ENCODE measurements at regions not wholly inside any gene's neighbourhood (a gene's known extent, or its start where the extent isn't known, plus 50 kb on each side); places are given as distances from the start of the nearest gene placed in this dataset.

DNA sequence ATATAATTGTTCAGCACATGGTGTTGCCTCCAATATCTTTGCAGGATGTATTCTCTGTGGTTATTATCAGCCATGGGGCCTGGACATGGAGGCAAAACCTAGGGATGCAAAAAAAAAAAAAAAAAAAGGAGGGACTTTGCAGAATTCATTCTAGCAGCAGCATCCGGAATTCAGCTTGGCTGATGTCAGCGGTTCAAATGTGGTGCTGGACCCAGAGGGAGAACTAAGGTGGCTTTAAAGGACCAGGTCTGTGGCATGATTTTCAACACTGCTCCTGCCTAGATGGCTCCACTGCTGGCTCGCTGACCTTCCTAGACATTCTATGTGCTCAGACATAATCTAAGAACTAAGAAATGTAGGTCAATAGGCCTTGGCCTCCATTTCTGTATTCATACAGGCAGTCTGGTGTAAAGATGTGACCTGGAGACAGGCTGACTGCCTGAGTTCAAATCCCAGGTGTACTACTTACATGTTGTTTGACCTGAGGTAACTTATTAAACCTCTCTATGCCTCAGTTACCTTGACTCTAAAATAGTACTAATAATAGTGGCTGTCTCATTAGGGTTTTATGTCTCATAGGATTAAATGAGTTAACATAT lies 108.6 kb downstream of the PPM1A start:
- Histone ChIP-seq H3K4me3 (ENCODE audit: low read length) (no peak overlapping the region), H3K9me2 (replicated peaks; ENCODE audit: control insufficient read depth, low read length) (no peaks in the 10 kb centered on the region), H3F3A (ENCODE audit: control insufficient read depth, insufficient read depth) (no peaks in the 10 kb centered on the region), H3K36me3 (ENCODE audit: control insufficient read depth, low read length) (no peaks in the 10 kb centered on the region), H4K20me1 (ENCODE audit: control insufficient read depth, insufficient read depth, low read depth, low read length) (no peaks in the 10 kb centered on the region), H3K4me1 (ENCODE audit: control insufficient read depth, low read length) (no peaks in the 10 kb centered on the region), H3K4me2 (ENCODE audit: low read length) (no peak overlapping the region), H3K79me2 (ENCODE audit: control insufficient read depth, low read length) (no peaks in the 10 kb centered on the region), H3K27me3 (ENCODE audit: control insufficient read depth, low read length) (no peaks in the 10 kb centered on the region), H3K27ac (ENCODE audit: low read depth, low read length) (no peak overlapping the region), H3K9me3 (ENCODE audit: control insufficient read depth, insufficient read depth, low read length) (no peaks in the 10 kb centered on the region)
- TF ChIP-seq, protein P1, sequence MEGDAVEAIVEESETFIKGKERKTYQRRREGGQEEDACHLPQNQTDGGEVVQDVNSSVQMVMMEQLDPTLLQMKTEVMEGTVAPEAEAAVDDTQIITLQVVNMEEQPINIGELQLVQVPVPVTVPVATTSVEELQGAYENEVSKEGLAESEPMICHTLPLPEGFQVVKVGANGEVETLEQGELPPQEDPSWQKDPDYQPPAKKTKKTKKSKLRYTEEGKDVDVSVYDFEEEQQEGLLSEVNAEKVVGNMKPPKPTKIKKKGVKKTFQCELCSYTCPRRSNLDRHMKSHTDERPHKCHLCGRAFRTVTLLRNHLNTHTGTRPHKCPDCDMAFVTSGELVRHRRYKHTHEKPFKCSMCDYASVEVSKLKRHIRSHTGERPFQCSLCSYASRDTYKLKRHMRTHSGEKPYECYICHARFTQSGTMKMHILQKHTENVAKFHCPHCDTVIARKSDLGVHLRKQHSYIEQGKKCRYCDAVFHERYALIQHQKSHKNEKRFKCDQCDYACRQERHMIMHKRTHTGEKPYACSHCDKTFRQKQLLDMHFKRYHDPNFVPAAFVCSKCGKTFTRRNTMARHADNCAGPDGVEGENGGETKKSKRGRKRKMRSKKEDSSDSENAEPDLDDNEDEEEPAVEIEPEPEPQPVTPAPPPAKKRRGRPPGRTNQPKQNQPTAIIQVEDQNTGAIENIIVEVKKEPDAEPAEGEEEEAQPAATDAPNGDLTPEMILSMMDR (IDR thresholded peaks at IDR 0.05; ENCODE audit: low read depth, low read length, poor library complexity, severe bottlenecking) = no peak
- no peak for TF ChIP-seq EZH2phosphoT487 (IDR thresholded peaks at IDR 0.05; ENCODE audit: borderline replicate concordance, low read length)

DNA sequence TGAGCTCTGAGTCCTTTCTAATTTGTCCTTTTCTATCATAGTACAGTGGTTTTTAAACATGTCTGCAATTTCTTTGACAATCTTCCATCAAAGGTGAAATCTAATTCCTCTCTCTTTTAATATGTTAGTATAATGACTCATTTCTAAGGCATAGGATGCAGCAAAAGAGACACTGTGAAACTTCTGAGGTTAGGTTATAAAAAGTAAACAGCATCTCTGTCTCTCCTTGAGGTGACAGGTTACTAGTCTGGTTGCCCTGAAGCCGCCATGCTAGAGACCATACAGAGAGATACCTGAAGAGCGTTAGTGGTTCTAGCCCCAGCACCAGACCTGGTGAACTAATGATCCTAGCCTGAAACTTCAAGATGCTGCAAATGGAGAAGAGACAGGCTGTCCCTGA lies 114.3 kb downstream of the PPM1A start:
- no peak overlapping the region for H3K27ac ChIP-seq (ENCODE audit: low read depth, low read length)
- no peaks in the 10 kb centered on the region for H3K79me2 ChIP-seq (ENCODE audit: control insufficient read depth, low read length)
- no peaks in the 10 kb centered on the region for H3F3A ChIP-seq (ENCODE audit: control insufficient read depth, insufficient read depth)
- H4K20me1 ChIP-seq (ENCODE audit: control insufficient read depth, insufficient read depth, low read depth, low read length) = no peaks in the 10 kb centered on the region
- H3K36me3 ChIP-seq (ENCODE audit: control insufficient read depth, low read length) = no peaks in the 10 kb centered on the region
- no peak overlapping the region for H3K4me2 ChIP-seq (ENCODE audit: low read length)
- H3K4me1 ChIP-seq (ENCODE audit: control insufficient read depth, low read length) = no peaks in the 10 kb centered on the region
- H3K27me3 ChIP-seq (ENCODE audit: control insufficient read depth, low read length) = no peaks in the 10 kb centered on the region
- no peaks in the 10 kb centered on the region for H3K9me2 ChIP-seq (replicated peaks; ENCODE audit: control insufficient read depth, low read length)
- H3K4me3 ChIP-seq (ENCODE audit: low read length) = no peak overlapping the region
- H3K9me3 ChIP-seq (ENCODE audit: control insufficient read depth, insufficient read depth, low read length) = no peaks in the 10 kb centered on the region
- no peak for TF ChIP-seq EZH2phosphoT487 (IDR thresholded peaks at IDR 0.05; ENCODE audit: borderline replicate concordance, low read length)
- TF ChIP-seq, protein P1 (IDR thresholded peaks at IDR 0.05; ENCODE audit: low read depth, low read length, poor library complexity, severe bottlenecking) = no peak

DNA sequence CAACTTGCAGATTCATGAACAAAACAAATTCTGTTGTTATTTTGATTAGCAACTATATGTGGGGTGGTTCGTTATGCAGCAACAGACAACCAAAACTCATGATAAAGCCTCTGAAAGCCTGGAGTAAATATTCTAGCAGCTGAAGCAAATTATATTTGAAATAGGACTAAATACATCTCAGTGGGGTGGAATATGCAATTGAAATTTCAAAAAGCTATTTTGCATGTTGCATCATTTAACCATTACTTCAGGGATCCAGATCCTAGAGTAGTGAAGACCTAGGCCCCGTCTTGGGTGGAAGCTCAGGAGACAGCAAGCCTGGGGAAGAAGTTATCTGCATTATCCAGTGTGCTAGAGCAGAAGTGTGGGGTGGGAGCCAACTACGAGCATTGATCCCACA lies 114.7 kb downstream of the PPM1A start:
- Histone ChIP-seq H3K36me3 (ENCODE audit: control insufficient read depth, low read length) (no peaks in the 10 kb centered on the region), H3K27me3 (ENCODE audit: control insufficient read depth, low read length) (no peaks in the 10 kb centered on the region), H3F3A (ENCODE audit: control insufficient read depth, insufficient read depth) (no peaks in the 10 kb centered on the region), H3K27ac (ENCODE audit: low read depth, low read length) (no peak overlapping the region), H3K9me2 (replicated peaks; ENCODE audit: control insufficient read depth, low read length) (no peaks in the 10 kb centered on the region), H3K79me2 (ENCODE audit: control insufficient read depth, low read length) (no peaks in the 10 kb centered on the region), H4K20me1 (ENCODE audit: control insufficient read depth, insufficient read depth, low read depth, low read length) (no peaks in the 10 kb centered on the region), H3K4me2 (ENCODE audit: low read length) (no peak overlapping the region), H3K4me1 (ENCODE audit: control insufficient read depth, low read length) (no peaks in the 10 kb centered on the region), H3K9me3 (ENCODE audit: control insufficient read depth, insufficient read depth, low read length) (no peaks in the 10 kb centered on the region), H3K4me3 (ENCODE audit: low read length) (no peak overlapping the region)
- TF ChIP-seq EZH2phosphoT487 (IDR thresholded peaks at IDR 0.05; ENCODE audit: borderline replicate concordance, low read length) = no peak
- TF ChIP-seq, protein P1 (IDR thresholded peaks at IDR 0.05; ENCODE audit: low read depth, low read length, poor library complexity, severe bottlenecking) = no peak
